Liver (tissue), 8 donors: ENCODE measurements at regions not wholly inside any gene's neighbourhood (a gene's known extent, or its start where the extent isn't known, plus 50 kb on each side); places are given as distances from the start of the nearest gene placed in this dataset.

Experiments used
- DNase-seq: peaks from one replicate; pipeline ENCODE4 v3.0.0-alpha.2; 2017; ENCODE audit warnings: low spot score
- H3K27ac ChIP-seq, 2 donors: one replicate each; pipeline ENCODE4 v1.7.0; 2013; ENCODE audit warnings: inconsistent platforms in 2 of 2, low read length in 2 of 2, control low read depth in 1 of 2, low read depth in 1 of 2, mild to moderate bottlenecking in 1 of 2
- H3K27me3 ChIP-seq, 4 donors: one replicate each; pipeline versions ENCODE4 v1.6.1 to v1.7.0; 2013; ENCODE audit warnings: low read length in 3 of 4, inconsistent platforms in 1 of 4, mild to moderate bottlenecking in 1 of 4, moderate library complexity in 1 of 4; ENCODE audit not compliant: control insufficient read depth in 4 of 4, insufficient read depth in 4 of 4
- H3K36me3 ChIP-seq, 4 donors: one replicate each; pipeline versions ENCODE4 v1.6.1 to v1.7.0; 2013; ENCODE audit warnings: low read length in 3 of 4, mild to moderate bottlenecking in 3 of 4, low read depth in 1 of 4, moderate library complexity in 1 of 4; ENCODE audit not compliant: control insufficient read depth in 4 of 4, insufficient read depth in 3 of 4
- H3K4me1 ChIP-seq, 4 donors: one replicate each; pipeline versions ENCODE4 v1.6.1 to v1.7.0; 2013; ENCODE audit warnings: low read length in 3 of 4, mild to moderate bottlenecking in 3 of 4, moderate library complexity in 1 of 4; ENCODE audit not compliant: control insufficient read depth in 4 of 4, insufficient read depth in 4 of 4
- H3K4me3 ChIP-seq, 3 donors: one replicate each; pipeline versions ENCODE4 v1.6.1 to v1.7.0; 2013; ENCODE audit warnings: low read length in 3 of 3, control low read depth in 1 of 3, low read depth in 1 of 3, mild to moderate bottlenecking in 1 of 3
- H3K9ac ChIP-seq, 2 donors: one replicate each; pipeline ENCODE4 v1.7.0; 2013; ENCODE audit warnings: low read length in 2 of 2, mild to moderate bottlenecking in 2 of 2, moderate library complexity in 2 of 2, control low read depth in 1 of 2, low read depth in 1 of 2
- H3K9me3 ChIP-seq, 4 donors: one replicate each; pipeline versions ENCODE4 v1.6.1 to v1.7.0; 2013; ENCODE audit warnings: low read length in 3 of 4; ENCODE audit not compliant: control insufficient read depth in 4 of 4
- FOXA1 ChIP-seq: IDR thresholded peaks from 2 replicates; pipeline ENCODE4 v1.6.1; 2016; ENCODE audit warnings: antibody characterized with exemption
- FOXA2 ChIP-seq: IDR thresholded peaks from 2 replicates; pipeline ENCODE4 v1.6.1; 2016; ENCODE audit warnings: antibody characterized with exemption
- HNF4A ChIP-seq, 2 donors: conservative IDR thresholded peaks; 2 replicates each; pipeline ENCODE4 v1.6.1; 2016; ENCODE audit warnings: antibody characterized with exemption in 2 of 2, mild to moderate bottlenecking in 2 of 2
- HNF4G ChIP-seq: IDR thresholded peaks from 2 replicates; pipeline ENCODE4 v1.6.1; 2016; ENCODE audit warnings: antibody characterized with exemption
- NR2F2 ChIP-seq: IDR thresholded peaks from 2 replicates; pipeline ENCODE4 v1.6.1; 2016; ENCODE audit warnings: antibody characterized with exemption
- RAD21 ChIP-seq, 2 donors: IDR thresholded peaks; 2 replicates each; pipeline ENCODE4 v1.6.1; 2016; ENCODE audit warnings: antibody characterized with exemption in 2 of 2, mild to moderate bottlenecking in 2 of 2
- YY1 ChIP-seq: IDR thresholded peaks from 2 replicates; pipeline ENCODE4 v1.6.1; 2016; ENCODE audit warnings: antibody characterized with exemption, mild to moderate bottlenecking
- WGBS: extraction: QIAGEN DNeasy Blood & Tissue Kit; methylation state at CpG from one replicate; pipeline ENCODE4 v1.1.7; 2013; 5-methylcytosine and 5-hydroxymethylcytosine counted together
- TF ChIP-seq, protein P1 (sequence below): fragments of 150-350 bp; IDR thresholded peaks from 2 replicates; pipeline ENCODE4 v1.5.1; 2017; ENCODE audit warnings: improper control_type of control experiment, low read depth, low read length; ENCODE audit not compliant: missing input control
- donor health status: healthy.
- donor health status: healthy.
- donor health status: healthy.
- donor health status: healthy.
- donor health status: healthy.

DNA sequence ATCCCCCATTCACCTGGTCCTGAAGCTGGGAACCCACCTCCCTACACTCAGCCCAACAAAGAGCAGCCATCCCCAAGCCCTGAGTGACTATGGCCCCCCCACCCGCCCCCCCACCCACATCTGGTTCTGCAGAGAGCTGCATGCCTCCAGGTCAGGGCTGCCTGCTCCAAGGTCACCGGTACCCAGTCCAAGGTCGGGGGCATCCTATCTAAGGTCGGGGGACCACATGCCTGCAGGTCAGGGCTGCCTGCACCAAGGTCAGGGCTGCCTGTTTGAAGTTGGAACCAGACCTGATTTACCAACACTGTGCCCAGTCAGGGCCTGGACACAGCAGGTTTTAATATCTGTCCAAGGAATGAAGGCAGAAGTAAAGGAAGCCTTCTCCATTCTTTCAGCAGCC lies 66.1 kb upstream of the GPC1 start:
- Histone ChIP-seq H3K36me3 (no peaks in the 10 kb centered on the region), H3K27ac (peak overlapping the region in 1 of 2 donors; percentile 63), H3K9ac (no peak overlapping the region), H3K9me3 (no peaks in the 10 kb centered on the region), H3K4me3 (no peak overlapping the region), H3K27me3 (no peaks in the 10 kb centered on the region), H3K4me1 (peaks cover 8 to 24% (median 19%) of the 10 kb centered on the region in 4 donors)
- DNase-seq = no peak
- no peak for TF ChIP-seq HNF4A (conservative IDR thresholded peaks at IDR 0.05)
- no peak for TF ChIP-seq NR2F2
- WGBS = 44% methylated on average over 4 of the region's 4 CpGs

DNA sequence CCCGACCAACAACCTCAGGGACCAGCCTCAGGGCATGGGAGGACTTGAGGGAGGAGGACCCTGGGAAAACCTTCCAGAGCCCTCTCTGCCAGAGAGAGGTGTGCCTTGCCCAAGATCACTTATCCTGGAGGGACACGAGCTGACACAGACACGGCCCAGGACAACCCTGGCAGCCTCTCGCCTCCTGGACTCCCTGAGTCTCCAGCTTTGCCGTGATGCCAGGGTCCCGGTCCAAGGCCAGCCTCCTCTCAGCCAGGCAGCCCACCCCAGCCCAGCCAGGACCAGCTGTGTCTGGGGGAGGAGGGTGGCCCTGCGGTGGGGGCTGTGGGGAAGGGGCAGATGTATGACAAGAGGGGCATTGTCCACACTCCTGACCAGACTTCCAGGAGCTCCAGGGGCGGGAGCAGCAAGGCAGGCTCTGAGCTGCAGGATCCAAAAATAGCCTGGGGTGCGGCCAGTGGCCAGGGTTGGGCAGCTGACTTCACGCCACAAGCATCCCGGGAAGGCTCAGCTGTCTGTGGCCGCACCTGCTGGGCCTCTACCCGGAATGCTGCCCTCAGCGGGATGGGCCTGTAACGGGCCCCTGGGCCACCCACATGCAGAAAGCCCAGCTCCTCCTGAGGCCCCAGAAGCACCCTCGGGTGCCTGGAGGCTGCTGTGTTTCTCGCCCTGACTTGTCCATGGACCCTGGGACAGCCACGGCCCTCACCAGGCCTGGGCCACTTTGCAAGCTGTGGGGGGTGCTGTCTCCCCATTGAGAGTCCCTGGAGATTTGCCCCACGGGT lies 65.5 kb upstream of the GPC1 start:
- Histone ChIP-seq H3K4me3 (no peak overlapping the region), H3K36me3 (no peaks in the 10 kb centered on the region), H3K9me3 (no peaks in the 10 kb centered on the region), H3K27ac (no peak overlapping the region), H3K4me1 (peaks cover 8 to 24% (median 19%) of the 10 kb centered on the region in 4 donors), H3K27me3 (no peaks in the 10 kb centered on the region), H3K9ac (no peak overlapping the region)
- TF ChIP-seq, protein P1, sequence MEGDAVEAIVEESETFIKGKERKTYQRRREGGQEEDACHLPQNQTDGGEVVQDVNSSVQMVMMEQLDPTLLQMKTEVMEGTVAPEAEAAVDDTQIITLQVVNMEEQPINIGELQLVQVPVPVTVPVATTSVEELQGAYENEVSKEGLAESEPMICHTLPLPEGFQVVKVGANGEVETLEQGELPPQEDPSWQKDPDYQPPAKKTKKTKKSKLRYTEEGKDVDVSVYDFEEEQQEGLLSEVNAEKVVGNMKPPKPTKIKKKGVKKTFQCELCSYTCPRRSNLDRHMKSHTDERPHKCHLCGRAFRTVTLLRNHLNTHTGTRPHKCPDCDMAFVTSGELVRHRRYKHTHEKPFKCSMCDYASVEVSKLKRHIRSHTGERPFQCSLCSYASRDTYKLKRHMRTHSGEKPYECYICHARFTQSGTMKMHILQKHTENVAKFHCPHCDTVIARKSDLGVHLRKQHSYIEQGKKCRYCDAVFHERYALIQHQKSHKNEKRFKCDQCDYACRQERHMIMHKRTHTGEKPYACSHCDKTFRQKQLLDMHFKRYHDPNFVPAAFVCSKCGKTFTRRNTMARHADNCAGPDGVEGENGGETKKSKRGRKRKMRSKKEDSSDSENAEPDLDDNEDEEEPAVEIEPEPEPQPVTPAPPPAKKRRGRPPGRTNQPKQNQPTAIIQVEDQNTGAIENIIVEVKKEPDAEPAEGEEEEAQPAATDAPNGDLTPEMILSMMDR = no peak
- TF ChIP-seq FOXA2 = no peak
- DNase-seq = no peak
- whole genome bisulfite sequencing = 69% methylated on average over 19 of the region's 19 CpGs

DNA sequence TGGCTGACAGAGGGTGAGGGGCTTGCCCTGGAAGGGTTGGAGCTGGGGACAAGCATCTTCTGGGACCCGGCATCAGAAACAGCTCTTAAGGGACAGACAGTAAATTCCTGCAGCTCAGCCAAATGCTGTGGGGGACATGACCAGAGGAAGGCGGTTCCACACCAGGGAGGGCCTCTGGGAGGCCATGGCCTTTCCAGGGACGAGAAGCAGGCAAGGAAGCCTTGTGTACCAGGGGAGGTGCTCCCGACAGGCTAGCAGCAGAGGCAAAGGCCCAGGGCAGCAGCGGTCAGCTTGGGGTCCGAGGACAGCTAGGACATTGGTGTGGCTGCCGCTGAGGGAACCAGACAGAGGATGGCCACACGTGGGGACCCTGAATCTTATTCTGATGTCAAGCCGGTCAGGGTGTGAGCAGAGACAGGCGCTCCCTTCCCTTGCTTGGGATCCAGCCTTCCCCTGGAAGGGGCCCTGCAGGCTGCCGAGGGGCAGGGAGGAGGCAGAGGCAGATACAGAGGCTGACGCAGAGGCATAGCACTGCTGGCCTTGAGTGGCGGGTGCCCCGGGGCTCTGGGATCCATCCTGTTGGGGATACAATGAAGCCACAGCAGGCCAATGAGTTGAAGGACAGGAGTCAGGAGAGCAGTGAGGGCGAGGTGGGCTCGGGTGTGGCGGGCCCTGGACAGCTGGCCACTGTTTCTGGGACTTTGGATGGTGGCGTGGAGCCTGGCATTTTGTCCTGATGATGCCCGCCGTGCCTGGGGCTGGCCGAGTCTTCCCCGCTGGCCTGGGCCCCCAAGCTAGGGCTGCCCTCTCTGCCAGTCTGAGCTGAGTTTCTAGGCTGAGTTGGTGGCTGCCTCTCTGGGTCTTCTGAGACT lies 64.1 kb upstream of the GPC1 start:
- H3K9me3 ChIP-seq = no peaks in the 10 kb centered on the region
- no peak overlapping the region for H3K27ac ChIP-seq
- H3K4me1 ChIP-seq = peaks cover 8 to 24% (median 19%) of the 10 kb centered on the region in 4 donors
- H3K9ac ChIP-seq = no peak overlapping the region
- H3K4me3 ChIP-seq = no peak overlapping the region
- H3K27me3 ChIP-seq = no peaks in the 10 kb centered on the region
- DNase-seq = no peak
- no peaks in the 10 kb centered on the region for H3K36me3 ChIP-seq
- 88% methylated on average over 22 of the region's 22 CpGs for WGBS
- TF ChIP-seq HNF4A (conservative IDR thresholded peaks at IDR 0.05) (no peak), YY1 (no peak)

DNA sequence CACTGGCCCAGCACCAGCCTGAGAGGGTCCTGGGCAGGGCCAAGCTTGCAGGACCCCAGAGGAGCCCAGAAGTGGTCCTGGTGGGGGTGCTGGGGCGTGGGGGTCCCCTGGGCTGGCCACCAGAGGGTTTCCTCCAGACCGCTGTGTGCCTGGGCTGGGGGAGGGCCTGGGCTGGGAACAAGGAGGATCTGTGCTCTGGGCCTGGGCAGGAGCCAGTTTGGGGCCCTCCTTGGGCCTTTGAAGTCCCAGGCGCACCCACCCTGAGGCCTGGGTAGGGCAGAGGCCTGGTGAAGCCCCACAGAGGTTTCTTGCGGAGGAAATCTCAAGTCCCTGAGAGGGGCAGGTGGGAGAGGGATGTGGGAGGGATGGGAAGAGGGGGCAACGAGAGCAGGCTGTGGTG lies 63.4 kb upstream of the GPC1 start:
- Histone ChIP-seq H3K9me3 (no peaks in the 10 kb centered on the region), H3K9ac (no peak overlapping the region), H3K36me3 (no peaks in the 10 kb centered on the region), H3K4me1 (peaks cover 8 to 24% (median 19%) of the 10 kb centered on the region in 4 donors), H3K4me3 (no peak overlapping the region), H3K27ac (no peak overlapping the region), H3K27me3 (no peaks in the 10 kb centered on the region)
- TF ChIP-seq NR2F2 (no peak), FOXA1 (no peak), RAD21 (IDR thresholded peaks at IDR 0.05) (no peak), HNF4G (no peak)
- DNase-seq = no peak
- 77% methylated on average over 5 of the region's 5 CpGs for WGBS
